ENCODE measurements at regions not wholly inside any gene's neighbourhood (a gene's known extent, or its start where the extent isn't known, plus 50 kb on each side); places are given as distances from the start of the nearest gene placed in this dataset.

DNA sequence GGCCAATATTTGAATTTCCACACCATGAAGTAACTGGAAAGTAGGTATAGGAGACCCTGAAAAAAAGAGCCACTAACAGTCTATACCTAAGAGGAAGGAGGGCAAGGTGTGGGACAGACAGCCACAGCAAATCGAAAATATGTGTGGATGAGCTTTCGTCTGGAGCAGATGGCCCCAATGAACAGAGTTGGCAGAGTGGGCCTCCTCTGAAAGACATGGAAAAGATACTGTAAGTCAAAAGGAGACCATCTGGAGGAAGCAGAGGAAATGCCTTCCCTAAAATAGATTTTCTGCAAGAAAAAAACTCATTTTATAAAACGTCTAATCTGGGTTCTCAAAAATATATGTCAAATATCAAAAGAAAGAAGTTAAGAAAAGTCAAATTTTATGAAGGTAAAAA, 157.2 kb upstream of the PRKD1 start:
- H3K36me3 ChIP-seq = no peaks in the 10 kb centered on the region
- intact Hi-C loops (cut with DNase I) = no loop called here
- WGBS, 2 donors = 78 to 82% methylated on average over 3 of the region's 3 CpGs
- TF ChIP-seq POLR2A (IDR thresholded peaks at IDR 0.05) = no peak
- TF ChIP-seq, protein P1, sequence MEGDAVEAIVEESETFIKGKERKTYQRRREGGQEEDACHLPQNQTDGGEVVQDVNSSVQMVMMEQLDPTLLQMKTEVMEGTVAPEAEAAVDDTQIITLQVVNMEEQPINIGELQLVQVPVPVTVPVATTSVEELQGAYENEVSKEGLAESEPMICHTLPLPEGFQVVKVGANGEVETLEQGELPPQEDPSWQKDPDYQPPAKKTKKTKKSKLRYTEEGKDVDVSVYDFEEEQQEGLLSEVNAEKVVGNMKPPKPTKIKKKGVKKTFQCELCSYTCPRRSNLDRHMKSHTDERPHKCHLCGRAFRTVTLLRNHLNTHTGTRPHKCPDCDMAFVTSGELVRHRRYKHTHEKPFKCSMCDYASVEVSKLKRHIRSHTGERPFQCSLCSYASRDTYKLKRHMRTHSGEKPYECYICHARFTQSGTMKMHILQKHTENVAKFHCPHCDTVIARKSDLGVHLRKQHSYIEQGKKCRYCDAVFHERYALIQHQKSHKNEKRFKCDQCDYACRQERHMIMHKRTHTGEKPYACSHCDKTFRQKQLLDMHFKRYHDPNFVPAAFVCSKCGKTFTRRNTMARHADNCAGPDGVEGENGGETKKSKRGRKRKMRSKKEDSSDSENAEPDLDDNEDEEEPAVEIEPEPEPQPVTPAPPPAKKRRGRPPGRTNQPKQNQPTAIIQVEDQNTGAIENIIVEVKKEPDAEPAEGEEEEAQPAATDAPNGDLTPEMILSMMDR (IDR thresholded peaks at IDR 0.05) = no peak
- no peaks in the 10 kb centered on the region for H3K4me1 ChIP-seq
- H3K27me3 ChIP-seq = no peaks in the 10 kb centered on the region
- no peaks in the 10 kb centered on the region for H3K9me3 ChIP-seq
- H3K4me3 ChIP-seq (replicated peaks in 1 of 3) = no peak overlapping the region
- H3K27ac ChIP-seq = no peak overlapping the region
- no peak for DNase-seq

DNA sequence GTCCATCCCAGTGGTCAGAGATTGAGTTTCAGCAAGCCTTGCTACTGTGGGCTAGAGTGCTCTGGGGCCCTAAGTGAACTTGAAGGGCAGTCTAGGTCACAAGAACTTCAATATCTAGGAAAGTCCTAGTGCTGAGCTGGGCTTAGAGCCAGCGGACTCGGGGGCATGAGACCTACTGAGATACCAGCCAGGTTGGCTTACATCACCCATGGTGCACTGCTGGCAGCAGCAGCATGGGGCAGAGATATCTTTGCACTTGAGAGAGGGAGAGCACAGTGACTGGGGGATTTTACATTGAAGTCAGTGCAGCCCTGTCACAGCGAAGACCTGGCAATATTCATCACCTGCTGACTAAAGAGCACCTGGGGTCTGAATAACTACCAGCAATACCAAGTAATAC, 158.3 kb upstream of the PRKD1 start:
- Histone ChIP-seq H3K27me3 (no peaks in the 10 kb centered on the region), H3K4me3 (replicated peaks in 1 of 3) (no peak overlapping the region), H3K36me3 (no peaks in the 10 kb centered on the region), H3K9me3 (no peaks in the 10 kb centered on the region), H3K27ac (no peak overlapping the region), H3K4me1 (no peaks in the 10 kb centered on the region)
- DNase-seq = no peak
- WGBS, 2 donors = 89 to 93% methylated on average over 3 of the region's 3 CpGs
- TF ChIP-seq POLR2A (IDR thresholded peaks at IDR 0.05) = no peak
- TF ChIP-seq, protein P1 (IDR thresholded peaks at IDR 0.05) = no peak
- intact Hi-C loops (cut with DNase I) = no loop called here

DNA sequence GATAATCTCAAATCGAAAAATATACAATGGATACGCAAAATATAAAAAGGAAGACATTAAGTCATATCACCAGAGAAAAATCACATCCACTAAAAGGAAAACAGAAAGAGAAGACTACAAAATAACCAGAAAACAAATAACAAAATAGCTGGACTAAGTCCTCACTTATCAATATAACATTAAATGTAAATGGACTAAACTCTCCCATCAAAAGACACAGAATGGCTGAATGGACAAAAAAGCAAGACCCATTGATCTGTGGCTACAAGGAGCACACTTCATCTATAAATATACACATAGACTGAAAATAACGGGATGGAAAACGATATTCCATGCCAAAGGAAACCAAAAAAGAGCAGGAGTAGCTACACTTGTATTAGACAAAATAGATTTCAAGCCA, 161.0 kb upstream of the PRKD1 start:
- Histone ChIP-seq H3K27ac (no peak overlapping the region), H3K4me3 (replicated peaks in 1 of 3) (no peak overlapping the region), H3K27me3 (no peaks in the 10 kb centered on the region), H3K36me3 (no peaks in the 10 kb centered on the region), H3K4me1 (no peaks in the 10 kb centered on the region), H3K9me3 (no peaks in the 10 kb centered on the region)
- intact Hi-C loops (cut with DNase I) = no loop called here
- no peak for DNase-seq
- WGBS, 2 donors = 78 to 82% methylated on average over 4 of the region's 4 CpGs
- TF ChIP-seq, protein P1 (IDR thresholded peaks at IDR 0.05) = no peak
- TF ChIP-seq POLR2A (IDR thresholded peaks at IDR 0.05) = no peak

DNA sequence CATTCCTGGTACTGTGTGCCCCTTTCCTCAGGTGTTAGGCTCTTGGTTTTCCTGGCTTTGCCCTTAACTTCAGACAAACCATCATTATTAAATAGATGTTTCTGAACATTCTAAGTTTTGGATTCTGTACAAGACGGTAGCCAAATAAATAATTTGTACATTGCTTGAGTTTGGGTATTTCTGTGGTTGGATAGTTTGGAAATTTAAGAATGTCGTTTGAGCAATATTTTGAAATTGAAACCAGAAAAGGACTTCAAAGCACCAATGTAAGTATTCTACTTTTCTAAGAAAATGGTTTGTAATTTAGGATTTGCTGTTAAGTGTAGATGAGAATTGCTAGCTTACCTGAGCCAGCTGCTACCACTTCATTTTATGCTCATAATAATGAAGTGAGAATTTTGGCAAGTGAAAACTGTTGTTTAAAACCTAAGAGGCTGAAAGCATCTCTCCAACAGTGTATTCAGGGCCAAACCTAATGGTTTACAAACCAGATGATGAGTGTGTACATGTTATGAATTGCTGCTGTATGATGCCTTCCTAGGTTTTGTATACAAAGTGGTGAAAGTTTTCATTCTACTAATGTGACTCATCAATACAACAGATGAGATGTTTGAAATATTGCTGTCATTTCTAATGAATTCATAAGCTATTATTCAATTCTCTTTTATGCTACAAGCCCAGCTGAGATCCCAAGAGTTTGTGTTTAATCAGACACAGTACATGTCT, 181.5 kb upstream of the PRKD1 start:
- intact Hi-C loops (cut with DNase I) = no loop called here
- 83 to 91% methylated on average over 2 of the region's 2 CpGs for WGBS, 2 donors
- DNase-seq = no peak

DNA sequence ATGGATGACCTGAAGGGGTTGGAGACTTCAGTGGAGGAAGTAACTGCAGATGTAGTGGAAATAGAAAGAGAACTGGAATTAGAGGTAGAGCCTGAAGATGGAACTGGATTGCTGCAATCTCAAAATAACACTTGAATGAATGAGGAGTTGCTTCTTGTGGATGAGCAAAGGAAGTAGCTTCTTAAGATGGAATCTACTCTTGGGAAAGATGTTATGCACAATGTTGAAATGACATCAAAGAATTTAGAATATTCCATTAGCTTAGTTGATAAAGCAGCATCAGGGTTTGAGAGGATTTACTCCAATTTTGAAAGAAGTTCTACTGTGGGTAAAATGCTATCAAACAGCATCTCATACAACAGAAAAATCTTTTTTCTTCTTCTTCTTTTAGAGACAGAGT, 186.4 kb upstream of the PRKD1 start:
- H3K27me3 ChIP-seq = no peaks in the 10 kb centered on the region
- intact Hi-C loops (cut with DNase I) = no loop called here

More for the DNA sequence above, 181.5 kb upstream of the PRKD1 start:
- Histone ChIP-seq H3K9me3 (no peaks in the 10 kb centered on the region), H3K4me1 (no peaks in the 10 kb centered on the region), H3K27ac (no peak overlapping the region), H3K27me3 (no peaks in the 10 kb centered on the region), H3K36me3 (no peaks in the 10 kb centered on the region), H3K4me3 (replicated peaks in 1 of 3) (no peak overlapping the region)
- no peak for TF ChIP-seq POLR2A (IDR thresholded peaks at IDR 0.05)

More for the DNA sequence above, 186.4 kb upstream of the PRKD1 start:
- Histone ChIP-seq H3K9me3 (no peaks in the 10 kb centered on the region), H3K27ac (no peak overlapping the region), H3K4me3 (replicated peaks in 1 of 3) (no peak overlapping the region), H3K36me3 (no peaks in the 10 kb centered on the region), H3K4me1 (peaks cover 0 to 9% of the 10 kb centered on the region in 2 donors)
- TF ChIP-seq, protein P1 (IDR thresholded peaks at IDR 0.05) = no peak
- no peak for TF ChIP-seq POLR2A (IDR thresholded peaks at IDR 0.05)
- no peak for DNase-seq
